Fibroblast of lung (primary cell): ENCODE measurements at regions not wholly inside any gene's neighbourhood (a gene's known extent, or its start where the extent isn't known, plus 50 kb on each side); places are given as distances from the start of the nearest gene placed in this dataset.

Experiments used
- DNase-seq, 2 donors: peaks; one replicate each; pipeline versions ENCODE4 v3.0.0 to v3.0.0-alpha.2; 2010; ENCODE audit warnings: low read depth in 2 of 2
- H2AFZ ChIP-seq: 2 replicates; pipeline ENCODE4 v1.5.1; 2012; ENCODE audit warnings: low read length, control low read depth, inconsistent platforms
- H3K27ac ChIP-seq: 2 replicates; pipeline ENCODE4 v1.5.1; 2011; ENCODE audit warnings: low read length, control low read depth; ENCODE audit not compliant: insufficient read depth
- H3K27me3 ChIP-seq: 2 replicates; pipeline ENCODE4 v1.5.1; 2011; ENCODE audit warnings: mild to moderate bottlenecking, low read length; ENCODE audit not compliant: control insufficient read depth, insufficient read depth
- H3K36me3 ChIP-seq: 2 replicates; pipeline ENCODE4 v1.5.1; 2011; ENCODE audit warnings: low read length; ENCODE audit not compliant: control insufficient read depth, insufficient read depth
- H3K4me1 ChIP-seq: 2 replicates; pipeline ENCODE4 v1.5.1; 2011; ENCODE audit warnings: low read length; ENCODE audit not compliant: control insufficient read depth, insufficient read depth; ENCODE audit errors: extremely low read depth
- H3K4me2 ChIP-seq: 2 replicates; pipeline ENCODE4 v1.5.1; 2011; ENCODE audit warnings: low read length, control low read depth; ENCODE audit not compliant: insufficient read depth; ENCODE audit errors: extremely low read depth
- H3K4me3 ChIP-seq, 4 experiments: fragments of 200-600 bp in 1 of 4; sonication (generic) in 1 of 4; replicated peaks in 1 of 4; 2 replicates each; pipeline ENCODE4 v1.5.1; 2011 to 2016; ENCODE audit warnings: low read length in 4 of 4, low read depth in 3 of 4, mild to moderate bottlenecking in 3 of 4, control low read depth in 2 of 4, inconsistent platforms in 1 of 4, mixed read lengths in 1 of 4; ENCODE audit not compliant: insufficient read depth in 1 of 4; ENCODE audit errors: control extremely low read depth in 1 of 4
- H3K79me2 ChIP-seq: 2 replicates; pipeline ENCODE4 v1.5.1; 2012; ENCODE audit warnings: mild to moderate bottlenecking, low read length, inconsistent platforms; ENCODE audit not compliant: control insufficient read depth, insufficient read depth
- H3K9ac ChIP-seq: 2 replicates; pipeline ENCODE4 v1.5.1; 2011; ENCODE audit warnings: mild to moderate bottlenecking, low read length, control low read depth; ENCODE audit not compliant: insufficient read depth
- H3K9me3 ChIP-seq: 2 replicates; pipeline ENCODE4 v1.5.1; 2012; ENCODE audit warnings: low read depth, low read length; ENCODE audit not compliant: control insufficient read depth, insufficient read depth
- H4K20me1 ChIP-seq: 2 replicates; pipeline ENCODE4 v1.5.1; 2011; ENCODE audit warnings: low read length; ENCODE audit not compliant: control insufficient read depth, insufficient read depth; ENCODE audit errors: extremely low read depth
- CTCF ChIP-seq, 2 donors: IDR thresholded peaks in 1 of 2; conservative IDR thresholded peaks in 1 of 2; 1 replicate in 1 of 2; 2 replicates in 1 of 2; pipeline ENCODE4 v1.5.1; 2011 to 2012; ENCODE audit warnings: low read length in 2 of 2, control low read depth in 1 of 2, inconsistent platforms in 1 of 2, low read depth in 1 of 2, mild to moderate bottlenecking in 1 of 2
- EZH2 ChIP-seq: IDR thresholded peaks from 2 replicates; pipeline ENCODE4 v1.5.1; 2012; ENCODE audit warnings: low read length, control low read depth, mild to moderate bottlenecking; ENCODE audit errors: missing control alignments

GRCh38 chr1:29475326-29475725 lies 239.0 kb downstream of the PTPRU start:
- Histone ChIP-seq H3K4me1 (no peaks in the 10 kb centered on the region), H2AFZ (no peak overlapping the region), H3K9ac (no peak overlapping the region), H4K20me1 (peaks cover 2% of the 10 kb centered on the region), H3K27me3 (peaks cover 5% of the 10 kb centered on the region), H3K27ac (no peak overlapping the region), H3K4me2 (no peak overlapping the region), H3K36me3 (no peaks in the 10 kb centered on the region), H3K79me2 (no peaks in the 10 kb centered on the region), H3K4me3 (no peak overlapping the region), H3K9me3 (no peaks in the 10 kb centered on the region)
- no peak for DNase-seq
- TF ChIP-seq CTCF (conservative IDR thresholded peaks at IDR 0.05 in 1 of 2, IDR thresholded peaks at IDR 0.05 in 1 of 2; ENCODE audit: low read depth in 1 of 2, low read length in 2 of 2) (no peak), EZH2 (no peak)

- no peak overlapping the region for H3K4me3 ChIP-seq
- no peak overlapping the region for H3K27ac ChIP-seq
- no peak overlapping the region for H3K4me2 ChIP-seq
- H3K36me3 ChIP-seq = no peaks in the 10 kb centered on the region
- peaks cover 2% of the 10 kb centered on the region for H4K20me1 ChIP-seq
- no peaks in the 10 kb centered on the region for H3K79me2 ChIP-seq
- no peak overlapping the region for H3K9ac ChIP-seq
- TF ChIP-seq CTCF (conservative IDR thresholded peaks at IDR 0.05 in 1 of 2, IDR thresholded peaks at IDR 0.05 in 1 of 2; ENCODE audit: low read depth in 1 of 2, low read length in 2 of 2) (no peak), EZH2 (no peak)
- DNase-seq = no peak
- H3K27me3 ChIP-seq = peaks cover 5% of the 10 kb centered on the region
- no peaks in the 10 kb centered on the region for H3K9me3 ChIP-seq
- H2AFZ ChIP-seq = no peak overlapping the region
- H3K4me1 ChIP-seq = no peaks in the 10 kb centered on the region
Observed at GRCh38 chr1:29474274-29475244, 238.2 kb downstream of the PTPRU start.

GRCh38 chr1:29473161-29473855 lies 237.0 kb downstream of the PTPRU start:
- H3K9me3 ChIP-seq = no peaks in the 10 kb centered on the region
- H3K79me2 ChIP-seq = no peaks in the 10 kb centered on the region
- no peak overlapping the region for H3K27ac ChIP-seq
- peaks cover 2% of the 10 kb centered on the region for H4K20me1 ChIP-seq
- H3K9ac ChIP-seq = no peak overlapping the region
- no peak for DNase-seq
- H3K4me2 ChIP-seq = no peak overlapping the region
- peaks cover 5% of the 10 kb centered on the region for H3K27me3 ChIP-seq
- no peak overlapping the region for H3K4me3 ChIP-seq
- no peak overlapping the region for H2AFZ ChIP-seq
- no peaks in the 10 kb centered on the region for H3K36me3 ChIP-seq
- TF ChIP-seq CTCF (conservative IDR thresholded peaks at IDR 0.05 in 1 of 2, IDR thresholded peaks at IDR 0.05 in 1 of 2; ENCODE audit: low read depth in 1 of 2, low read length in 2 of 2) = no peak
- no peaks in the 10 kb centered on the region for H3K4me1 ChIP-seq
